ENCODE measurements at regions not wholly inside any gene's neighbourhood (a gene's known extent, or its start where the extent isn't known, plus 50 kb on each side); places are given as distances from the start of the nearest gene placed in this dataset.
A peak's percentile ranks its signal among the peaks of the same experiment; 100 is the strongest.

DNA sequence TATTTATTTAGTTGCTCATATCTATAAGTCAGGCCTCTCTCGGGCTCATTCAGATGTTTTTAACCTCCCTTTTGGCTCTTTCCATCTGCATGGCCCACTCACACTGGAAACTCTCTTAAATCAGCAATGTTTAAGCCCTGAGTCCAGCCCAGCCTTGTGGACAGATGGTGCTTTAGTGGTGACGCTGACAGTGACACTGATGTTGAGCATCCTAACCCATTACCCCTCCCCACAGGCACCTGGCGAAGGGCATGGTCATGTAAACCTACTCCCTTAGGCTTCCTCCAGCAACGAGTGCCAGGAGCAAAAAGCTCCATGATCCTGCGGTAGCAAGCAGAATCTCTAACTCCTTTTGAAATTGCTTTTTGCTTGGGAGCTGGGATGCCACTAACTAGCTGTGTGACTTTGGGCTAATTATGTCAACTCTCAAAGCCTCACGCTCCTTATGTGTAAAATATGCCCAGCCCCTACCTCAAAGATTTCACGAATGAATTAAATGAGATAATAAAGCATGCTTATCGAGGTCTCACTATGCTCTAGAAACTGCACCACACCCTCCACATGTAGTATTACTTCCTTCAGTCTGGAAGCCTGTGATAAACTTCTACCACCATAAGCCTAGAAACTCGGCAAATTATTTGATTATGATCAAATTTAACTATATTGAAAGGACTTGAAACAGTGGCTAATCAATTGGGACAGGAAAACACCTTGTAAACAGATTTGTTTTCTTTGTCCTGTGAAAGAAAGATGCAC, 569.4 kb downstream of the BCOR start:
- Mint-ChIP-seq H3K27ac (no peak overlapping the region), H3K4me1 (peaks cover 4 to 5% of the 10 kb centered on the region in 2 experiments; a peak in 3 of 4 replicates), H3K27me3 (ENCODE audit: low read depth) (peaks cover 3% of the 10 kb centered on the region), H3K4me3 (no peak overlapping the region), H3K9me3 (peaks cover 54 to 84% of the 10 kb centered on the region in 2 experiments), H3K36me3 (ENCODE audit: insufficient read depth in 1 of 3, low read depth in 3 of 3) (peaks cover 5 to 7% (median 6%) of the 10 kb centered on the region in 3 experiments; a peak in 6 of 7 replicates)
- no peak overlapping the region for H3K18ac ChIP-seq (ENCODE audit: insufficient read length, low read depth, low read length)
- no peaks in the 10 kb centered on the region for H3K79me1 ChIP-seq (ENCODE audit: insufficient read depth, low read depth, low read length, poor library complexity, severe bottlenecking)
- no peak overlapping the region for H3K23ac ChIP-seq (ENCODE audit: insufficient read length, low read depth, low read length)
- H3K4ac ChIP-seq (ENCODE audit: low read depth, low read length), result no peak overlapping the region
- no peak overlapping the region for H4K5ac ChIP-seq (ENCODE audit: insufficient read length, low read depth, low read length)
- TF ChIP-seq CTCF (conservative IDR thresholded peaks at IDR 0.05), result no peak
- no peaks in the 10 kb centered on the region for H3K23me2 ChIP-seq (ENCODE audit: insufficient read length, low read depth, low read length, poor library complexity, severe bottlenecking)
- H3T11ph ChIP-seq (ENCODE audit: low read length), result no peak overlapping the region
- H3K4me1 ChIP-seq (ENCODE audit: insufficient read depth, low read length), result peaks cover 2% of the 10 kb centered on the region
- H3K9me3 ChIP-seq (ENCODE audit: control insufficient read depth, low read depth, low read length), result no peaks in the 10 kb centered on the region
- H4K20me1 ChIP-seq (ENCODE audit: control insufficient read depth, insufficient read depth, insufficient read length), result no peaks in the 10 kb centered on the region
- H3K27me3 ChIP-seq (ENCODE audit: insufficient read depth, low read length), result no peaks in the 10 kb centered on the region
- no peak overlapping the region for H2AK5ac ChIP-seq (ENCODE audit: insufficient read length, low read length)
- H2BK5ac ChIP-seq (ENCODE audit: insufficient read length, low read length), result no peak overlapping the region
- H3K56ac ChIP-seq (ENCODE audit: insufficient read length, low read depth, low read length), result no peak overlapping the region
- peak; percentile 5 for DNase-seq
- H2BK12ac ChIP-seq (ENCODE audit: insufficient read length, low read depth, low read length), result no peak overlapping the region
- H3K27ac ChIP-seq (ENCODE audit: insufficient read length, low read depth, low read length), result no peak overlapping the region
- H3K4me2 ChIP-seq (ENCODE audit: insufficient read depth, insufficient read length, low read length), result no peak overlapping the region
- H2BK120ac ChIP-seq (ENCODE audit: low read depth, low read length, poor library complexity, severe bottlenecking), result no peak overlapping the region
- H4K8ac ChIP-seq (replicated peaks; ENCODE audit: insufficient read length, low read depth, low read length), result no peak overlapping the region
- no peak overlapping the region for H2BK20ac ChIP-seq (ENCODE audit: low read depth, low read length, poor library complexity, severe bottlenecking)
- no CpG with 5 or more reads among the region's 9 CpGs for WGBS (ENCODE audit: extremely low coverage, insufficient read length, low lambda C conversion rate)
- H4K91ac ChIP-seq (ENCODE audit: insufficient read length, low read depth, low read length), result no peak overlapping the region
- H3K14ac ChIP-seq (ENCODE audit: insufficient read depth, low read length), result no peak overlapping the region
- no peaks in the 10 kb centered on the region for H3K79me2 ChIP-seq (ENCODE audit: insufficient read depth, low read length)
- no peak overlapping the region for H2BK15ac ChIP-seq (ENCODE audit: low read depth, low read length)
- H2AFZ ChIP-seq (ENCODE audit: low read length), result no peak overlapping the region
- H3K9ac ChIP-seq (ENCODE audit: extremely low read depth, insufficient read length, low read length), result no peak overlapping the region

Data from H9 (cell line).